AG09309 (cell line): ENCODE measurements at regions not wholly inside any gene's neighbourhood (a gene's known extent, or its start where the extent isn't known, plus 50 kb on each side); places are given as distances from the start of the nearest gene placed in this dataset.

Experiments used
- DNase-seq: peaks from one replicate; pipeline ENCODE4 v3.0.0-alpha.2; 2010; ENCODE audit warnings: low read depth
- H3K4me3 ChIP-seq: 2 replicates; pipeline ENCODE4 v1.5.1; 2011; ENCODE audit warnings: mild to moderate bottlenecking, low read depth, low read length, moderate library complexity; ENCODE audit not compliant: control insufficient read depth
- CTCF ChIP-seq: IDR thresholded peaks from 2 replicates; pipeline ENCODE4 v1.5.1; 2011; ENCODE audit warnings: mild to moderate bottlenecking, low read depth, low read length, inconsistent platforms; ENCODE audit not compliant: insufficient read depth, control insufficient read depth; ENCODE audit errors: missing control alignments

DNA sequence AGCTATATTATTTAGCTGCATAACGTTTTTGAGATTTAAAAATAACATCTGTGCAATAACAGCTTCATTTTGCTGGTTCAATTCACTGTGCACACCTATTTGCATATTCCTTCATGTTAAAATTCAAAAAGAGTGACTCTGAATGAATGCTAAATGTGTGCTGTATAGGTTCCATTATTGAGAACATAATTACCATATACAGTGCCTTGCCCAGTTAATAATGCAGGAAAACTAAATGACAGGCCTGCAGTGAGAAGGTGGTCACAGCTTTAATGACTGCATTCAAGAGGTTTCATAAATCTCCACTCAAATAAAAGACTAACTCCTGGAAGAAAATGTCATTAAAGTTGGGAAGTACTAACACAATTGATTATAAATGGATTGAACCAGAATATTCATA is 1183.2 kb upstream of the ADGRL3 start:
- TF ChIP-seq CTCF = no peak

GRCh38 chr4:60019180-60019579 is 1180.9 kb upstream of the ADGRL3 start:
- no peak overlapping the region for H3K4me3 ChIP-seq
- no peak for DNase-seq
- no peak for TF ChIP-seq CTCF

More for the DNA sequence above, 1183.2 kb upstream of the ADGRL3 start:
- DNase-seq = no peak
- H3K4me3 ChIP-seq = no peak overlapping the region

DNA sequence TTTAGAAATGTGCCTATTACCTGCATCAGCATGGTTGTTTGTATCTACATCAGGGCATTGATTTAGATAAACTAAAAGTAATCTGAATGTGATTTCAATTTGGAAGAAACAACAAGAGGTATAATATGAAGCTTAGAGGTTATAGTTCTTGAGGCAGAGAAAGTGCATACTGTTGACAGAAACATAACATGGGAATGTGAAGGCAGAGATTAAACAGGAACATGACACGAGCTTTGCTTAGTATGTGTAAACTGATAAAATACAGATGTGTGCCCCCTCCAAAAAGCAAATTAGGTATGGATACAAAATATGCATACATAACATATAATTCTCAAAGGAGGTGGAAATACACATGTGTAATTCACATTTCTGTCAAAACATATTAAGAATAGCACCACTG is 1180.2 kb upstream of the ADGRL3 start:
- no peak for DNase-seq
- TF ChIP-seq CTCF = no peak
- H3K4me3 ChIP-seq = no peak overlapping the region

- no peak overlapping the region for H3K4me3 ChIP-seq
- DNase-seq = no peak
- no peak for TF ChIP-seq CTCF
These were observed 1179.7 kb upstream of the ADGRL3 start for GRCh38 chr4:60020389-60020788.

- no peak for TF ChIP-seq CTCF
- H3K4me3 ChIP-seq = no peak overlapping the region
- no peak for DNase-seq
These were observed 1166.3 kb upstream of the ADGRL3 start for GRCh38 chr4:60033826-60034225.

- H3K4me3 ChIP-seq = no peak overlapping the region
- TF ChIP-seq CTCF = no peak
- no peak for DNase-seq
These were observed 1165.8 kb upstream of the ADGRL3 start for GRCh38 chr4:60034361-60034760.

DNA sequence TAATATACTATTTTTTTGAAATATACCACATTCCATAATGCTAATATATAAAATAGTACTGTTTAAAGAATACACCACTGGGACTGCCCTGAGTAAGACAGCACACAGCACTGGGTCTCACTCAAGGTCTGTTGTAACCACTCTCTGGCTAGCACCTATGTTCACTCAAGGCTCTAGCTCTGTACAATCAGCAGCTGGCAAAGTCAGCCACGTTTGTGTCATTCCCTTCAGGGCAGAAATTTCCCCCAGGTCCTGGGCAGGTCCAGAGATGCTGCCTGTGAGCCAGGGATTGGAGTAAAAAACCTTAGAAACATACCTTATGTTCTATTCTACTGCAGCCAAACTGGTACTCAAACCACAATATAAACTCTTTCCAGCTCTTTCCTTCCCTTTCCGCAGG is 1160.2 kb upstream of the ADGRL3 start:
- H3K4me3 ChIP-seq = no peak overlapping the region
- no peak for DNase-seq
- no peak for TF ChIP-seq CTCF
